Stimulated activated naive CD4-positive, alpha-beta T cell treated with Interleukin-2 at 50 U/mL for 16 hours (primary cell): ENCODE measurements at regions not wholly inside any gene's neighbourhood (a gene's known extent, or its start where the extent isn't known, plus 50 kb on each side); places are given as distances from the start of the nearest gene placed in this dataset.

ENCODE experiments used
- DNase-seq: peaks from one replicate; lab custom pipeline; 2025; lab: John Stamatoyannopoulos, UW

- no peak for DNase-seq
These were observed 242.6 kb downstream of the ANKRD50 start for GRCh38 chr4:124469981-124470380.

DNA sequence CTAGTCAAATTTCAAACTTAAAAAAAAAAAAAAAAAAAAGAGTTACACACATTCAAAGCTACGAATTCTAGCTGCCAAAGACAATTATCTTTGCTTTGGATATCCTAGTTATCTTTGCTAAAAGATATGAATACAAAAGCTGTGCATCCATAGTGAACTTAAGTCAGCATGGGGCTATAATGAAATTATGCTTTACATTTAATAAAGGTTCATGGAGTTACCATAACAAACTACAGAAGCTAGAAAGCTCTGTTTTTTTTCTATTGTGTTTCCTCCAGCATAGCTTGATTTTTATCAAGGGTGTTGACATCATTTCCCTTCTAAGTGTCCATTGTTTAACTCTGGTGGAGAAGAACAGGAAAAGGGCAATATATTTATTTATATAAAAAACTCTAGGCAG is 234.1 kb downstream of the ANKRD50 start:
- no peak for DNase-seq

DNA sequence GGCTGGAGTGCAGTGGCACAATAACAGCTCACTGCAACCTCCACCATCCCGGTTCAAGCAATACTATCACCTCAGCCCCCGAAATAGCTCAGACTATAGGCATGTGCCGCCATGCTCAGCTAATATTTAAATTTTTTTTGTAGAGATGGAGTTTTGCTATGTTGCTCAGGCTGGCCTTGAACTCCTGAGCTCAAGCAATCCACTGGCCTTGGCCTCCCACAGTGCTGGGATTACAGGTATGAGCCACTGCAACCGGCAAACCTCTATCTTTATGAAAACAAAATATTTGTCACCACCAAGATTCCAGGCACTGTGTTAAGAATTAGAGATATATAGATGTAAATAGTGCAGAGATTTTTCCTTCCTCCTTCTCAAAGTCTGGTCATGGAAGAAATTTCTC is 232.5 kb downstream of the ANKRD50 start:
- DNase-seq = no peak

- no peak for DNase-seq
These were observed 231.4 kb downstream of the ANKRD50 start for GRCh38 chr4:124481123-124481522.

DNA sequence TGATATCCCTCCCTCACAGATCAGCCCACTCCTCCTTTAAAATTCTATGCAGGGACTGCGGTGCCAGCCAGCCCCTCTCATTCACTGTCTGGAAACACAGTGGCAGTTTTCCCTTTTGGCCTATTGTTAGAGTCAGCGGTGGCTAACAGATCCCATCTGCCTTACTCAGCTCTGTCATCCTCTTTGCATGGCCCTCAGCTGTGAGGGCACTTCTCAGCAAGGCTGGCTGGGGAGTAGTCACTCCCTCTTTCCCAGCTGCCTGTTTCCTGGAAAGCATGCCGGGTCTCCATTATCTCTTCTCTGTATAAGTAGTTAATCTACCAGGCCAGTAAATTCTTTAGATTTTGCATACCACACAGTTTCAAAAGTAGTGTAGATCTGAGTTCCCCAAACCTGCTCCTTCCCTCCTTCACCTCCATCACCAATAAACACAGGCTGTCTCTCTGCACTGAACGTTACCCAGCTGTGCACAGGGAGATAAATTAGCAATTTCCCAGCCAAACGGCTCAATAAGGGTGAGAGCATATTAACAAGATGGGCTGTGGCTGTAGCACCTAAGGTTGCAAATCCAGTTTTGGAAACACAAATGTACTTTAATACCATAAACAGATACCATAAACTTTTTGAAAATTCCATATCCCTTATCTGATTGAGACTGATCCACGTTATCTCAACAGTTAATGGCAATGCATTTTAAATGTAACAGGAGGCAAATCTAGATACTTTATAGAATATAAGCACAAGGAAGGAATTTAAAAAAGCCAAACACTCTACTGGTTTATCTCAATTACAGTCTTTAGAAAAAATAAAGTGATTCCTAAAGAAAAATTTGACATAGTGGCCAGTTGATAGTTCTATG is 229.3 kb downstream of the ANKRD50 start:
- no peak for DNase-seq

DNA sequence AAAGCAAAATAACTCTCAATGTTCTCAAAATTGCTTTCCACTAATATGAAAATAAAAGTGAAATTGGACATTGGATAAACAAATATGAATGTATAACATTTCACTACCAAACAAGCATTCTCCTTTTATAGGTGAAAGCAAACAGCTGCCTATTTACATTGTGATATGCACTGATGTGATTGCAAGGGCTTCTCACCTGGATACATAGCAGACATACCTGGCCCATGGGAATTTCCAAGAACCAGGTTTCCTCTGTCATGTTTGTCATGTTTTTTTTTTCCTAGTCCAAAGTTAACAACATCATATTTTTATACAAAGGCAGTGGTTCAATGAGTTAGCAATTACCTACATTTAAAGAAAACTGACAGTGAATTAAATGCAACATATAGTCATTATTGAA is 228.5 kb downstream of the ANKRD50 start:
- DNase-seq = no peak

GRCh38 chr4:124484940-124485339 is 227.6 kb downstream of the ANKRD50 start:
- no peak for DNase-seq

DNA sequence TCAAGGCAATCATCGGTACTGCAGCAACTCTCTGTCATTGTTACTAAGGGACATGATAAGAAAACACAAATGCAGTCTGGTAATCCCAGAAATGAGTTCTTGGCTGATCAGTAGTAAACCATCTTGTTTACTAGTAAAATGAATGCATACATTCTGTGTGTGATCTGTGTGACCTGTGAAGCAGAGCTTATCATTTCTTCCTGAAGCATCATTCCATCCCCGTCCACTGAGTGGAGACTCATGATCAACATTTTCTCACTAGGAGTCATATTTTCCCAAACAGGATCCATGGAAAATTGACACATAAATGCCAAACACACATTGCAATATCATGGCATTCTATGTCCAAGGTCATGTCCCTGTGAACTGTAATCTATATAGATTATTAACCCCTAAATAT is 226.1 kb downstream of the ANKRD50 start:
- no peak for DNase-seq

- DNase-seq = no peak
These were observed 224.9 kb downstream of the ANKRD50 start for GRCh38 chr4:124487651-124488050.

GRCh38 chr4:124491361-124492145 is 221.0 kb downstream of the ANKRD50 start:
- DNase-seq = no peak

DNA sequence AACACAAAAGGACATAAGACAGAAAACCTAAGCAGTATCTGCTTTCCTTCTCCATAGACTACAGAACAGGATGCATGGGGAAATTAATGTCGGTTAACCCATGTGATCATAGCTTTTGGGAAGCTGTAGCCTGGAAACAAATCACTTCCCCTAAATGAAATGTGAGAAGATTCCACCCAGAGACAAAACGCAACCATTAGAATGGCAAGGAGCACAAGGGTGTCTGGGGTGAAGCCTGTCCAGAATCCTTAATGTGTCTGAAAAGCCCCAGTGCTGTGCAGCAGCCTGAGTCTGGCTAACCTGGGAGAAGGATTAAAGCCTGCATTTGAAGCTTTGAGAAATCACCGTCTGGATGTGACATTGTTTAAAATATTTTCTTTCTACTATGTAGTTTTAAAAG is 213.3 kb downstream of the ANKRD50 start:
- no peak for DNase-seq

DNA sequence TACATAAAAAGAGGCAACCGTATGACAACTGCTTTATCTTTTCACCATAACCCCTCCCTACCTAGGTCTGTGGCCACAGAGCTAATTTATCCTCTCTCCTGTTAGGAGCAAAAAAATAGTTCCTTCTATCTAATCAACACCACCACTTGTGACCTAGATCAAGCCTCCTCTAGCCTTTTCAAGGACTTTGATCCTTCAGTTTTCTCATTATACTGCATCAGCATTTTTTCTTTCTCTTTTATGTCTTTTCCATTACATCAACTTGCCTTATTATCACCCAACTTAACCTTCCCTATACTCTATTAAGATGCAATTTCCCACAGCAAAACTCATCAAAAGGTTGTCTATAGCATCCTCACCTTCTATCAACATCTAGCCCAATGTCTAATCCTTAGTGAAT is 211.0 kb downstream of the ANKRD50 start:
- DNase-seq = no peak

GRCh38 chr4:124504431-124504830 is 208.1 kb downstream of the ANKRD50 start:
- DNase-seq = no peak

- no peak for DNase-seq
These were observed 207.3 kb downstream of the ANKRD50 start for GRCh38 chr4:124505211-124505610.

GRCh38 chr4:124509151-124509550 is 203.4 kb downstream of the ANKRD50 start:
- DNase-seq = no peak

GRCh38 chr4:124514588-124514987 is 197.9 kb downstream of the ANKRD50 start:
- DNase-seq = no peak

GRCh38 chr4:124515591-124515990 is 196.9 kb downstream of the ANKRD50 start:
- no peak for DNase-seq

- no peak for DNase-seq
These were observed 193.3 kb downstream of the ANKRD50 start for GRCh38 chr4:124519196-124519595.

DNA sequence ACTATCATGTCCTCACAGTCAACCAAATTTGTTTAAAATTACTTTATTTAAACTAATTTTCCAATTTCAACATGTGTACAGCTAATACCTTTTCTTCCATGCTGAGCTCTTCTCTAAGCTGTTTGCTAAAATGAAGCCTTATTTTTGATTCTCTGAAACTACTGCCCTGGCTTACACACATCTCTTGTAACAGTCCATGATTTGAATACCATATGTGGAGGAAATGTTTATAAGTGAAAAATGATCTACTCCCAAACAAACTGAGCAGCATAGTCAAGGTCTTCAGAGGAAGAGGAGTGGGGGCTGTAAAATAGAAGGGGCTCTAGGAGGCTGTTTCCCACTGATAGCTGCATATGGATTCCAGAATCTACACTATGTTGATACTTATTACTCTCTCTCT is 188.7 kb downstream of the ANKRD50 start:
- no peak for DNase-seq

- DNase-seq = no peak
These were observed 187.0 kb downstream of the ANKRD50 start for GRCh38 chr4:124525524-124525923.

GRCh38 chr4:124526331-124526730 is 186.2 kb downstream of the ANKRD50 start:
- DNase-seq = no peak

- DNase-seq = no peak
These were observed 185.8 kb downstream of the ANKRD50 start for GRCh38 chr4:124526769-124527168.

GRCh38 chr4:124527364-124527763 is 185.2 kb downstream of the ANKRD50 start:
- no peak for DNase-seq
